WTC11 (cell line): ENCODE measurements at regions not wholly inside any gene's neighbourhood (a gene's known extent, or its start where the extent isn't known, plus 50 kb on each side); places are given as distances from the start of the nearest gene placed in this dataset.

Source experiments
- ATAC-seq: fragments of 200-7000 bp; cut with Tn5 transposase; 2 replicates; pipeline ENCODE4 v1.10.0; 2021; ENCODE audit warnings: mild to moderate bottlenecking, moderate library complexity
- CTCF ChIA-PET: fragments of 300-600 bp; sonication (Branson Sonifier 250); formaldehyde crosslinking; loops from one replicate; lab custom pipeline; 2021; ENCODE audit warnings: antibody characterized with exemption; lab: Charles Lee
- POLR2A ChIA-PET: fragments of 350-600 bp; sonication (Branson Sonifier 250); formaldehyde crosslinking; loops from one replicate; lab custom pipeline; 2021; ENCODE audit warnings: antibody characterized with exemption; lab: Charles Lee
- DNase-seq: peaks from one replicate; pipeline ENCODE4 v3.0.0; 2021; ENCODE audit warnings: low spot score
- H3K27ac Mint-ChIP-seq: 2 replicates; pipeline ENCODE4 v1.8.0; 2021; ENCODE audit warnings: mixed read lengths
- H3K27me3 Mint-ChIP-seq: 2 replicates; pipeline ENCODE4 v1.8.0; 2021; ENCODE audit warnings: low read depth, mild to moderate bottlenecking, moderate library complexity, mixed read lengths
- H3K36me3 Mint-ChIP-seq: 2 replicates; pipeline ENCODE4 v1.8.0; 2021; ENCODE audit warnings: mixed read lengths
- H3K4me1 Mint-ChIP-seq: 2 replicates; pipeline ENCODE4 v1.8.0; 2022; ENCODE audit warnings: mixed read lengths
- H3K4me3 Mint-ChIP-seq: 2 replicates; pipeline ENCODE4 v1.8.0; 2021; ENCODE audit warnings: mild to moderate bottlenecking, moderate library complexity, mixed read lengths
- H3K9me3 Mint-ChIP-seq: 2 replicates; pipeline ENCODE4 v1.8.0; 2021; ENCODE audit warnings: mixed read lengths
- ELF4 ChIP-seq: sonication (generic); formaldehyde crosslinking; IDR thresholded peaks from 2 replicates; pipeline ENCODE4 v1.8.1; 2022; ENCODE audit warnings: low read depth, mild to moderate bottlenecking, moderate library complexity, missing genetic modification reagents
- GTF2I ChIP-seq: fragments of 250-450 bp; sonication (Bioruptor Pico); conservative IDR thresholded peaks from 2 replicates; pipeline ENCODE4 v1.4.0; 2021; ENCODE audit warnings: mild to moderate bottlenecking
- MXD4 ChIP-seq: fragments of 250-450 bp; sonication (Bioruptor Pico); IDR thresholded peaks from 2 replicates; pipeline ENCODE4 v1.8.0; 2021; ENCODE audit warnings: mild to moderate bottlenecking, moderate library complexity, borderline replicate concordance
- SMAD4 ChIP-seq: sonication (generic); formaldehyde crosslinking; IDR thresholded peaks from 2 replicates; pipeline ENCODE4 v1.8.0; 2022; ENCODE audit warnings: mild to moderate bottlenecking, missing genetic modification reagents
- SOX15 ChIP-seq: fragments of 250-450 bp; sonication (Bioruptor Pico); IDR thresholded peaks from 2 replicates; pipeline ENCODE4 v1.9.0; 2021; ENCODE audit warnings: mild to moderate bottlenecking
- SP1 ChIP-seq: sonication (generic); formaldehyde crosslinking; conservative IDR thresholded peaks from 2 replicates; pipeline ENCODE4 v1.8.1; 2022; ENCODE audit warnings: missing genetic modification reagents
- TCF7 ChIP-seq: sonication (generic); formaldehyde crosslinking; IDR thresholded peaks from 2 replicates; pipeline ENCODE4 v1.8.0; 2022; ENCODE audit warnings: mild to moderate bottlenecking, low read depth, missing genetic modification reagents, moderate library complexity
- TEAD1 ChIP-seq: sonication (generic); formaldehyde crosslinking; IDR thresholded peaks from 2 replicates; pipeline ENCODE4 v1.8.0; 2022; ENCODE audit warnings: mild to moderate bottlenecking, missing genetic modification reagents
- ZNF138 ChIP-seq: sonication (generic); formaldehyde crosslinking; conservative IDR thresholded peaks from 2 replicates; pipeline ENCODE4 v1.8.1; 2022; ENCODE audit warnings: mild to moderate bottlenecking, moderate library complexity, missing genetic modification reagents
- ZNF317 ChIP-seq: sonication (generic); formaldehyde crosslinking; IDR thresholded peaks from 2 replicates; pipeline ENCODE4 v1.8.1; 2023; ENCODE audit warnings: low read depth, mild to moderate bottlenecking, moderate library complexity, missing genetic modification reagents, borderline replicate concordance
- TF ChIP-seq, protein P1 (sequence below): sonication (generic); formaldehyde crosslinking; IDR thresholded peaks from 2 replicates; pipeline ENCODE4 v1.8.0; 2023; ENCODE audit warnings: missing genetic modification reagents, mild to moderate bottlenecking, borderline replicate concordance
- TF ChIP-seq, protein P2 (sequence below): sonication (generic); formaldehyde crosslinking; IDR thresholded peaks from 2 replicates; pipeline ENCODE4 v1.8.1; 2023; ENCODE audit warnings: mild to moderate bottlenecking, missing genetic modification reagents
- TF ChIP-seq, protein P3 (sequence below): sonication (generic); formaldehyde crosslinking; IDR thresholded peaks from 2 replicates; pipeline ENCODE4 v1.8.1; 2022; ENCODE audit warnings: low read depth, mild to moderate bottlenecking, moderate library complexity, missing genetic modification reagents, borderline replicate concordance
- TF ChIP-seq, protein P4 (sequence below): sonication (generic); formaldehyde crosslinking; IDR thresholded peaks from 2 replicates; pipeline ENCODE4 v1.8.1; 2023; ENCODE audit warnings: mild to moderate bottlenecking, missing genetic modification reagents, borderline replicate concordance

DNA sequence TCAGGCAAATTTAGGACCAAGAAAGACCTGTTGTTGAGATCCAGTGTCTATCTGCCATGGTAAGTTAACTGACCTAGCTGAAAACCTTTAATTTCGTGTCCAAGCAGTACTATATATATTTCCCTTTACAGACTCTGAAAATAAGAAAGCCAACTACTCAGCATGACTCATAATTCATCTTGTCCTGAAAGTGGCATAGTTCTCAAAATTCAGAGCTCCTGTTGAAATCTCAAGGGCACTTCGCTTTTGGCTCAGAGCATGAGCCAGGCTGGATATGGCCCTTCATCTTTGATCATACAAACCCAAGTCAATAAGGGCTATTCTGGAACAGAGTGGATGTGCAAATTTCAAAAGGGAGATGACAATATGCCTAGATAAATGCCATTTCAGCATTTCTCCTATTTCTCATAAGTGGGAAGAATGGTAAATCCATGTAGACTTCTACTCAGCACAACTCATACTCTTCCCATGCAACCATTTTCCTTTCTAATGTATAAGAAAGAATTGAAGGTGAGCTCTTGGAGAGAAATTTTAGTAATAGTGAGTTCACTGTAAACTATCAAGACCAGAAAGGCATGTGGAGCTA lies 567.9 kb upstream of the DAB2 start:
- no peaks in the 10 kb centered on the region for H3K4me1 Mint-ChIP-seq
- no peak overlapping the region for H3K4me3 Mint-ChIP-seq
- peaks cover 5% of the 10 kb centered on the region for H3K9me3 Mint-ChIP-seq
- CTCF ChIA-PET: no interaction called here
- no peak overlapping the region for H3K27ac Mint-ChIP-seq
- POLR2A ChIA-PET: no interaction called here
- H3K36me3 Mint-ChIP-seq: no peaks in the 10 kb centered on the region
- TF ChIP-seq, protein P1, sequence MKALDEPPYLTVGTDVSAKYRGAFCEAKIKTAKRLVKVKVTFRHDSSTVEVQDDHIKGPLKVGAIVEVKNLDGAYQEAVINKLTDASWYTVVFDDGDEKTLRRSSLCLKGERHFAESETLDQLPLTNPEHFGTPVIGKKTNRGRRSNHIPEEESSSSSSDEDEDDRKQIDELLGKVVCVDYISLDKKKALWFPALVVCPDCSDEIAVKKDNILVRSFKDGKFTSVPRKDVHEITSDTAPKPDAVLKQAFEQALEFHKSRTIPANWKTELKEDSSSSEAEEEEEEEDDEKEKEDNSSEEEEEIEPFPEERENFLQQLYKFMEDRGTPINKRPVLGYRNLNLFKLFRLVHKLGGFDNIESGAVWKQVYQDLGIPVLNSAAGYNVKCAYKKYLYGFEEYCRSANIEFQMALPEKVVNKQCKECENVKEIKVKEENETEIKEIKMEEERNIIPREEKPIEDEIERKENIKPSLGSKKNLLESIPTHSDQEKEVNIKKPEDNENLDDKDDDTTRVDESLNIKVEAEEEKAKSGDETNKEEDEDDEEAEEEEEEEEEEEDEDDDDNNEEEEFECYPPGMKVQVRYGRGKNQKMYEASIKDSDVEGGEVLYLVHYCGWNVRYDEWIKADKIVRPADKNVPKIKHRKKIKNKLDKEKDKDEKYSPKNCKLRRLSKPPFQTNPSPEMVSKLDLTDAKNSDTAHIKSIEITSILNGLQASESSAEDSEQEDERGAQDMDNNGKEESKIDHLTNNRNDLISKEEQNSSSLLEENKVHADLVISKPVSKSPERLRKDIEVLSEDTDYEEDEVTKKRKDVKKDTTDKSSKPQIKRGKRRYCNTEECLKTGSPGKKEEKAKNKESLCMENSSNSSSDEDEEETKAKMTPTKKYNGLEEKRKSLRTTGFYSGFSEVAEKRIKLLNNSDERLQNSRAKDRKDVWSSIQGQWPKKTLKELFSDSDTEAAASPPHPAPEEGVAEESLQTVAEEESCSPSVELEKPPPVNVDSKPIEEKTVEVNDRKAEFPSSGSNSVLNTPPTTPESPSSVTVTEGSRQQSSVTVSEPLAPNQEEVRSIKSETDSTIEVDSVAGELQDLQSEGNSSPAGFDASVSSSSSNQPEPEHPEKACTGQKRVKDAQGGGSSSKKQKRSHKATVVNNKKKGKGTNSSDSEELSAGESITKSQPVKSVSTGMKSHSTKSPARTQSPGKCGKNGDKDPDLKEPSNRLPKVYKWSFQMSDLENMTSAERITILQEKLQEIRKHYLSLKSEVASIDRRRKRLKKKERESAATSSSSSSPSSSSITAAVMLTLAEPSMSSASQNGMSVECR (CRISPR knock-in tag): no peak
- no peak for TF ChIP-seq SOX15 (CRISPR knock-in tag)
- no peak for TF ChIP-seq ELF4 (CRISPR knock-in tag)
- no peak for TF ChIP-seq TEAD1 (CRISPR knock-in tag)
- TF ChIP-seq, protein P2, sequence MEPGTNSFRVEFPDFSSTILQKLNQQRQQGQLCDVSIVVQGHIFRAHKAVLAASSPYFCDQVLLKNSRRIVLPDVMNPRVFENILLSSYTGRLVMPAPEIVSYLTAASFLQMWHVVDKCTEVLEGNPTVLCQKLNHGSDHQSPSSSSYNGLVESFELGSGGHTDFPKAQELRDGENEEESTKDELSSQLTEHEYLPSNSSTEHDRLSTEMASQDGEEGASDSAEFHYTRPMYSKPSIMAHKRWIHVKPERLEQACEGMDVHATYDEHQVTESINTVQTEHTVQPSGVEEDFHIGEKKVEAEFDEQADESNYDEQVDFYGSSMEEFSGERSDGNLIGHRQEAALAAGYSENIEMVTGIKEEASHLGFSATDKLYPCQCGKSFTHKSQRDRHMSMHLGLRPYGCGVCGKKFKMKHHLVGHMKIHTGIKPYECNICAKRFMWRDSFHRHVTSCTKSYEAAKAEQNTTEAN: no peak
- TF ChIP-seq ZNF138 (CRISPR knock-in tag): no peak
- no peak for TF ChIP-seq GTF2I (CRISPR knock-in tag)
- TF ChIP-seq, all 79 proteins: peak for 0
- ATAC-seq (no peak), DNase-seq (no peak)
- no peaks in the 10 kb centered on the region; the same call in 1 of the 2 replicates for H3K27me3 Mint-ChIP-seq

DNA sequence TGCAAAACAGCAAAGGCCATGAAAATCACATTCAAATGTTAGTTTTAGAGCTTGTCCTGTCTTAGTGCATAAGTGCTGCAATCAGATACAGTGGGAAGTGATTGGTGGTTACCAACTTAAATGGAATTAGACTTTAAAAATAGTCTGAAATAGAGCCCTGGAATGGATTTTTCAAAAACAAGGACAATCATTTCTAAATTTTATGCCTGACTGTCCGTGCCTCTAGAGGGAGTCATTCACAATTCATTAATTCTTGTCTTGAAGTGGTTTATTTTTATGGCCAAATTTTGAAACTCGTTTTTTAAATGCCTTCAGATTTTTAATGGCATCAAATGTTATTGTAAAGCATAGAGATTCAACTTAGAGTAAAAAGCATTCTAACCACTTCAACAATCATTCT lies 561.8 kb upstream of the DAB2 start:
- Mint-ChIP-seq H3K36me3 (no peaks in the 10 kb centered on the region), H3K27me3 (no peaks in the 10 kb centered on the region; the same call in 1 of the 2 replicates), H3K4me3 (no peak overlapping the region), H3K9me3 (peaks cover 5% of the 10 kb centered on the region), H3K27ac (no peak overlapping the region), H3K4me1 (no peaks in the 10 kb centered on the region)
- POLR2A ChIA-PET: no interaction called here
- ATAC-seq (no peak), DNase-seq (no peak)
- no peak for TF ChIP-seq SMAD4 (CRISPR knock-in tag)
- TF ChIP-seq, protein P3, sequence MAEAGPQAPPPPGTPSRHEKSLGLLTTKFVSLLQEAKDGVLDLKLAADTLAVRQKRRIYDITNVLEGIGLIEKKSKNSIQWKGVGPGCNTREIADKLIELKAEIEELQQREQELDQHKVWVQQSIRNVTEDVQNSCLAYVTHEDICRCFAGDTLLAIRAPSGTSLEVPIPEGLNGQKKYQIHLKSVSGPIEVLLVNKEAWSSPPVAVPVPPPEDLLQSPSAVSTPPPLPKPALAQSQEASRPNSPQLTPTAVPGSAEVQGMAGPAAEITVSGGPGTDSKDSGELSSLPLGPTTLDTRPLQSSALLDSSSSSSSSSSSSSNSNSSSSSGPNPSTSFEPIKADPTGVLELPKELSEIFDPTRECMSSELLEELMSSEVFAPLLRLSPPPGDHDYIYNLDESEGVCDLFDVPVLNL (CRISPR knock-in tag): no peak
- no peak for TF ChIP-seq SP1
- no peak for TF ChIP-seq TCF7 (CRISPR knock-in tag)
- no peak for TF ChIP-seq MXD4
- no peak for TF ChIP-seq ZNF317
- TF ChIP-seq, protein P4, sequence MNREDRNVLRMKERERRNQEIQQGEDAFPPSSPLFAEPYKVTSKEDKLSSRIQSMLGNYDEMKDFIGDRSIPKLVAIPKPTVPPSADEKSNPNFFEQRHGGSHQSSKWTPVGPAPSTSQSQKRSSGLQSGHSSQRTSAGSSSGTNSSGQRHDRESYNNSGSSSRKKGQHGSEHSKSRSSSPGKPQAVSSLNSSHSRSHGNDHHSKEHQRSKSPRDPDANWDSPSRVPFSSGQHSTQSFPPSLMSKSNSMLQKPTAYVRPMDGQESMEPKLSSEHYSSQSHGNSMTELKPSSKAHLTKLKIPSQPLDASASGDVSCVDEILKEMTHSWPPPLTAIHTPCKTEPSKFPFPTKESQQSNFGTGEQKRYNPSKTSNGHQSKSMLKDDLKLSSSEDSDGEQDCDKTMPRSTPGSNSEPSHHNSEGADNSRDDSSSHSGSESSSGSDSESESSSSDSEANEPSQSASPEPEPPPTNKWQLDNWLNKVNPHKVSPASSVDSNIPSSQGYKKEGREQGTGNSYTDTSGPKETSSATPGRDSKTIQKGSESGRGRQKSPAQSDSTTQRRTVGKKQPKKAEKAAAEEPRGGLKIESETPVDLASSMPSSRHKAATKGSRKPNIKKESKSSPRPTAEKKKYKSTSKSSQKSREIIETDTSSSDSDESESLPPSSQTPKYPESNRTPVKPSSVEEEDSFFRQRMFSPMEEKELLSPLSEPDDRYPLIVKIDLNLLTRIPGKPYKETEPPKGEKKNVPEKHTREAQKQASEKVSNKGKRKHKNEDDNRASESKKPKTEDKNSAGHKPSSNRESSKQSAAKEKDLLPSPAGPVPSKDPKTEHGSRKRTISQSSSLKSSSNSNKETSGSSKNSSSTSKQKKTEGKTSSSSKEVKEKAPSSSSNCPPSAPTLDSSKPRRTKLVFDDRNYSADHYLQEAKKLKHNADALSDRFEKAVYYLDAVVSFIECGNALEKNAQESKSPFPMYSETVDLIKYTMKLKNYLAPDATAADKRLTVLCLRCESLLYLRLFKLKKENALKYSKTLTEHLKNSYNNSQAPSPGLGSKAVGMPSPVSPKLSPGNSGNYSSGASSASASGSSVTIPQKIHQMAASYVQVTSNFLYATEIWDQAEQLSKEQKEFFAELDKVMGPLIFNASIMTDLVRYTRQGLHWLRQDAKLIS: no peak
- CTCF ChIA-PET: no interaction called here
